A673 (cell line): ENCODE measurements at regions not wholly inside any gene's neighbourhood (a gene's known extent, or its start where the extent isn't known, plus 50 kb on each side); places are given as distances from the start of the nearest gene placed in this dataset.

ENCODE experiments used
- BruUV-seq: library from RNA; stranded (reverse); fragments of 400-500 nt; replicated peaks from 2 replicates; lab custom pipeline; 2021; lab: Mats Ljungman, UMichigan
- CTCF ChIA-PET: fragments of 300-600 bp; sonication (Branson Sonifier 250); formaldehyde crosslinking; loops from one replicate; lab custom pipeline; 2022; ENCODE audit warnings: antibody characterized with exemption; lab: Charles Lee
- POLR2A ChIA-PET: fragments of 300-600 bp; sonication (Branson Sonifier 250); formaldehyde crosslinking; loops from one replicate; lab custom pipeline; 2022; ENCODE audit warnings: antibody characterized with exemption; ENCODE audit not compliant: low non-redundant PET; lab: Charles Lee
- DNase-seq: peaks from one replicate; pipeline ENCODE4 v3.0.0-alpha.2; 2015; ENCODE audit warnings: low spot score
- H3K27ac ChIP-seq: fragments of 200-600 bp; sonication (generic); 2 replicates; pipeline ENCODE4 v1.5.1; 2016; ENCODE audit warnings: mixed run types, low read depth, mild to moderate bottlenecking, mixed read lengths, antibody characterized with exemption, low read length; ENCODE audit not compliant: poor library complexity, severe bottlenecking
- H3K27me3 ChIP-seq: fragments of 200-600 bp; sonication (generic); replicated peaks from 2 replicates; pipeline ENCODE4 v1.6.1; 2017; ENCODE audit warnings: mixed run types, low read depth, mild to moderate bottlenecking, mixed read lengths, antibody characterized with exemption, low read length; ENCODE audit not compliant: insufficient read depth, poor library complexity
- H3K36me3 ChIP-seq: fragments of 200-600 bp; sonication (generic); 2 replicates; pipeline ENCODE4 v1.6.1; 2016; ENCODE audit warnings: mixed run types, mild to moderate bottlenecking, mixed read lengths, antibody characterized with exemption, low read length; ENCODE audit not compliant: insufficient read depth, poor library complexity, severe bottlenecking
- H3K4me1 ChIP-seq: fragments of 200-600 bp; sonication (generic); 2 replicates; pipeline ENCODE4 v1.6.1; 2017; ENCODE audit warnings: mixed run types, mild to moderate bottlenecking, mixed read lengths, antibody characterized with exemption, low read length; ENCODE audit not compliant: insufficient read depth, poor library complexity, severe bottlenecking
- H3K4me3 ChIP-seq: fragments of 200-600 bp; sonication (generic); 2 replicates; pipeline ENCODE4 v1.5.1; 2016; ENCODE audit warnings: low read depth, mixed run types, mild to moderate bottlenecking, mixed read lengths, low read length; ENCODE audit not compliant: poor library complexity, severe bottlenecking
- H3K9me3 ChIP-seq: fragments of 200-600 bp; sonication (generic); 2 replicates; pipeline ENCODE4 v1.6.1; 2016; ENCODE audit warnings: mixed run types, low read depth, mild to moderate bottlenecking, mixed read lengths, antibody characterized with exemption, low read length; ENCODE audit not compliant: poor library complexity, severe bottlenecking
- CTCF ChIP-seq: fragments of 300-800, 200-600 bp; sonication (generic); conservative IDR thresholded peaks from 2 replicates; pipeline ENCODE4 v1.5.1; 2017; ENCODE audit warnings: low read depth, mild to moderate bottlenecking, antibody characterized with exemption, low read length, moderate library complexity, mixed read lengths
- EZH2 ChIP-seq: fragments of 200-600 bp; sonication (generic); IDR thresholded peaks from 2 replicates; pipeline ENCODE4 v1.6.1; 2017; ENCODE audit warnings: borderline replicate concordance, low read depth, mild to moderate bottlenecking, mixed read lengths, antibody characterized with exemption, low read length; ENCODE audit not compliant: poor library complexity, severe bottlenecking
- intact Hi-C: fragments of 100-400 bp; cut with micrococcal nuclease; formaldehyde crosslinking; loops from one replicate; pipeline ENCODE4 v1.10.0; 2022; ENCODE audit not compliant: unreplicated experiment

- ChIA-PET CTCF (no interaction called here), POLR2A (no interaction called here)
- H3K9me3 ChIP-seq: no peaks in the 10 kb centered on the region
- H3K27me3 ChIP-seq: peaks cover 23% of the 10 kb centered on the region
- H3K4me1 ChIP-seq: no peaks in the 10 kb centered on the region
- H3K27ac ChIP-seq: no peak overlapping the region
- DNase-seq: no peak
- no peak overlapping the region for H3K4me3 ChIP-seq
- H3K36me3 ChIP-seq: no peaks in the 10 kb centered on the region
- no peak for TF ChIP-seq EZH2
- no peak for TF ChIP-seq CTCF
- no TSS peak for BruUV-seq
- intact Hi-C loops: no loop called here
Observed at GRCh38 chr19:42662712-42663111, 68.0 kb upstream of the CEACAM8 start.

- H3K4me3 ChIP-seq: no peak overlapping the region
- no peak overlapping the region for H3K27ac ChIP-seq
- no peaks in the 10 kb centered on the region for H3K4me1 ChIP-seq
- intact Hi-C loops: no loop called here
- ChIA-PET CTCF (no interaction called here), POLR2A (no interaction called here)
- no peaks in the 10 kb centered on the region for H3K36me3 ChIP-seq
- H3K9me3 ChIP-seq: no peaks in the 10 kb centered on the region
- DNase-seq: no peak
- TF ChIP-seq EZH2 (no peak), CTCF (no peak)
- no TSS peak for BruUV-seq
- H3K27me3 ChIP-seq: peaks cover 4% of the 10 kb centered on the region
Observed at GRCh38 chr19:42660353-42660752, 65.6 kb upstream of the CEACAM8 start.

GRCh38 chr19:42658076-42658475 is 63.4 kb upstream of the CEACAM8 start:
- intact Hi-C loops: no loop called here
- Histone ChIP-seq H3K4me3 (no peak overlapping the region), H3K36me3 (no peaks in the 10 kb centered on the region), H3K27ac (no peak overlapping the region), H3K4me1 (no peaks in the 10 kb centered on the region), H3K9me3 (no peaks in the 10 kb centered on the region), H3K27me3 (peaks cover 4% of the 10 kb centered on the region)
- POLR2A ChIA-PET: no interaction called here
- DNase-seq: no peak
- no TSS peak for BruUV-seq
- TF ChIP-seq CTCF: no peak
- TF ChIP-seq EZH2: no peak
- CTCF ChIA-PET: no interaction called here
